Fibroblast of skin of right quadriceps (primary cell): ENCODE measurements at regions not wholly inside any gene's neighbourhood (a gene's known extent, or its start where the extent isn't known, plus 50 kb on each side); places are given as distances from the start of the nearest gene placed in this dataset.

Experiments
- DNase-seq: peaks from one replicate; pipeline ENCODE4 v3.0.0-alpha.2; 2013

DNA sequence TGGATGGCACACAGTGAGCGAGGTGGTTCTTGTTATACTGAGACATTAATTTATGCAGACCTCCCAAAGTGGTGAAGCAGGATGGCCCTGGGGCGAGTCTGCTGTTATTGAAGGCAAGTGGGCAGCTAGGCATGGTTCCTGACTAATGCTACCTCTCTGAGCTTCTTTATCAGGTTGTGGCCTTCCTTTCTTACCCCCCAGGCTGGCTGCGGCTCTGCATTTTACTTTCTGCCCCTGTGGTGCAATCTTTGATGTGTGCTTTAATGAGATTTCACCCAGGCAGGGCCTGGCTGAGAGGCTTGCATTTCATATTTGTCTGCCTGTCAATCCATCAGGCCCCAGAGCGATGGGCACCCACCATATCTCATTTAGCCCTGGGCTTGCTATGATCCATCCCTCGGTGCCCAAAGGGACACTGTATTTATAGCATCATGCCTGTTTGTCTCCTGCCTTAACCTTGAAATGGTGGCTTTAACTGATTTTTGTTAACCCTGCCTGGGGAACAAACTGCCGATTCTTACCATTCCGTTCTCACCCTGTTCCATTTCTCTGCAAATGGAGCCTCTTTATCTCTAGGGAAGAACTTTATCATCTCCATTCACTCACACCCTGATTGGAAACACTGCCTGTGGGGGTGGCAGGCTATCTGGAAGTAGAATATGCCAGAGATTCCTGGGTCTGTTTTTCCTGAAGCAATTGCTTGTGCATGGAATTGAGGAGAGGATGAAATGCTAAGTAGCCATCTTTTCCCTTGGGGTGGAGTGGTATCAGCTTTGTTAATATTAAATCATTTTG lies 316.2 kb upstream of the THSD7B start:
- DNase-seq, result no peak

DNA sequence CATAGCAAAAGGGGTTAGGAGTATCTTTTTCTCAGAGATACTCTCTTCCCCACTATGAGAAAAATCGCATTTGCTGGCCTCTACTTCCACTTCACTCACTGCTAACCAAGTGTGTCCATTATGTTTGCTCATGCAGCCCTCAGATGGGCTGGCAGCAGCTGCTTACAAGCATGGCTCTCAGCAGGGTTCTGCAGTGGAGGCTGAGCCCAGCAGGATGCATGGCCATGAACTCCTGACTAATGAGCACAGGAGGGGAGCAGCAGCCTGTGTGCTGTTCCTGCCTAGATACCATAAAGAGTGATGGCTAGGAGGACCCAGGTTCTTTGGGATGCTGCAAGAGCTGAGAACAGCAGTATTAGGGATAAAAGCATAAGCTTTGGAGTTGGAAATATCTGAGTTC lies 316.9 kb upstream of the THSD7B start:
- DNase-seq, result no peak

DNA sequence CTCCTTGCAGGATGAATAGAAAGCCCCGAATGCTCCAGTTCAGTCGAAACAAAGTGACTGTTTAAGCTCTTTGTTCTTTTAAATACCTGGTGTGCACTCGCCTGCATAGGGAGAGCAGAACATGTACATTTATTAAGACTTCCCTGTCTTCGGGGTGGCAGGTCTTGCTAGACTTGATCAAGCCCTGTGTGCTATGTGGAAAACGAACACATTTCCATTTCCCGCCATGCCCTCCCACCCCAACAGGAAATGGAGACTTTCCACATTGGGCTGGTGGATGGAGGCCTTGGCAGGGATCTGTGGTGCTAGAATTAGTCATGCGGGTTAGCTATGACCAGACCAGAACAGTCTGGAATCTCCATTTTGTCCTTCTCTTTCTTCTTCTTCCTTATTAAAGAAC lies 321.0 kb upstream of the THSD7B start:
- DNase-seq, result no peak

DNA sequence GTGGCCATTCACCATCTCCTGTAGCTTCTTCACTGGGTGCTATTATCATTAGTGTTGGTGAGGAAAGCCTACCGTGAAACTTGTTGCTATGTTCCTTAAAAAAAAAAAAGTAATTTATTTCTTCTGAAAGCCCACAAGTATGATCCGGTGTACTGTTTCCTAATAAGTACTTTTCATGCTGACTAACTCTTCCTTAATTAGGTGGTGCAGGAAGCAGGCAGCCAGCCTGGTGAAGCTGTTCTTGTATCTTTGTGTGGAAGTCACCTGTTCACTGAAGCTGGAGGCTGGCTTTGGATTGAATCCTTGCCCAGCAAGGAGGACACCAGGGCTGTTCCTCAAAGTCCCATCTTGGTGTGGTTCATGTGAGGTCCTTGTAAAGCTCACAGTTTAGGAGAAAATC lies 321.7 kb upstream of the THSD7B start:
- no peak for DNase-seq

DNA sequence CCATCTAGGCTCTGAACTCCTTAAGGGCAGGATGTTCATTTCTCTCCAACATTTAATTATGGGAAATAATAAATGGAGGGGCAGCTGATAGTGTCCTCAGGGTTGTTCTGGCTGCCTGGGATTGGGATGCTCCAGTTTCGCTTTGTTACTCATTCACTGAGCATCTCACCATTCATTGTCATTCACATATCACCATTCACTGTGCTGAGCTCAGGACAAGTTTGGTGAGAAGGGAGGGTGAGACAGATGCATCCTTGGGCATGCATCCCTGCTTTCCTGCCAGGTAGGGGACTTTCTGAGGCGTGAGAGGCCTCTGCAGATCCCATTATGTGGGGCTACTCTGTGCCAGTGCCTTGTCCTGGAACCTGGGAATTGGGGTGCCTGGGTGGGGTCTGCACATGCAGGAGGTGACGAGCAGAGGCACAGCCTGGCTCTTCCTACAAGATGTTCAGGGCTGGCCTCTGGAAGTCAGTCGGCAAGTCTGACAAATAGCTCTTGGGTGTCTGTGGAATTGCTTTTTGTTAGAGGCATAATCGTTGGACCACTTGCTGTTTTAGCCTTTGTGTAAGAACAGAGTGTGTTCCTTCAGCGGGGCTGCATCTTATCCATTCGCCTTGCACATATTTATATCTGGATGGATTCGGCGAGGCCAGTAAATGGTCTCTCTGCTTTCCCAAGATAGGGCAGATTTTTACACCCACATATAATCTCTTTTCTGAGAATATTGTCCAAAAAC lies 323.2 kb upstream of the THSD7B start:
- no peak for DNase-seq

DNA sequence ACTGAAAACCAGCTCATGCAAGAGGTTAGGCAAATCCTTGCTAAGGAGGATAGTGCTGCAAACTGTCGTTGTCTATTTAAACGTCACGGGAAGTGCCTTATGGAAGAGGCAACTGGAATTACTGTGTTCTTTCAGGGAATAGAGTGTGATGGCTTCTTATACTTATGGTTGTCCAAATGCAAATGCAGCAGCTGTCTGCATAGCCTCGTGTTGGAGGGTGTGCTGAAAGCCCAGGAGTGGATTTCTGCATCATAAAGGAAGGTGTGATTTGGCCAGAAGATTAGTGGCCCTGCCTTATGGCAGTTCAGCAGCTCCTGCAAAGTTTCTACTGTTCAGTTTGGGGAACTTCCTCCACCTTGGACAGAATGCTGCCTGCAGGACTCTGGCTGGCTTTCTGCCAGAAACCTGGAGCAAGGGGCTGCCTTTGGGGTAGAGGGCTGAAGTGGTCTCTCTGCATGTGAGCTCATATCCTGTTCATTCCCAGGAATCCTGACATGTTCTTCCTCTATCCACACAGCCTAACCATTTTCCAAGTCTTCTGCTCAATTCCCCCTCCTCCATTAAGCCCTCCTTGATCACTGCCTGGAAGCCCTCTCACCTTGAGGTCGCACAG lies 321.2 kb upstream of the CXCR4 start:
- no peak for DNase-seq

DNA sequence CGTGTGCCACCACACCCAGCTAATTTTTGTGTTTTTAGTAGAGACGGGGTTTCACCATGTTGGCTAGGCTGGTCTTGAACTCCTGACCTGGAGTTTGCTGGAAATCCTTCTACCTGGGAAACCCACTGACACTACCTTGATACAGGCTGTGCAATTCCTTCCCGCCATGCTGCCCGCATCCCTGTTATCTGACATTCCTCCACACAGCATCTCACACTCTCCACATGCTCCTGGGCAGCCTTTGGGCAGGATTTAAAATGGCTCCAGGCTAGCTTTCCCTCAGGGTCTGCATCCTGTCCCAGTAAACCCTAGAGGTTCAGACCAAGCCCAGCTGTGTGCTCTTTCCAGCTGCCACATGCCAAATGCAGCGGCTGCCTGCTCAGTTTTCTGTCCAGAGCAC lies 319.5 kb upstream of the CXCR4 start:
- no peak for DNase-seq

DNA sequence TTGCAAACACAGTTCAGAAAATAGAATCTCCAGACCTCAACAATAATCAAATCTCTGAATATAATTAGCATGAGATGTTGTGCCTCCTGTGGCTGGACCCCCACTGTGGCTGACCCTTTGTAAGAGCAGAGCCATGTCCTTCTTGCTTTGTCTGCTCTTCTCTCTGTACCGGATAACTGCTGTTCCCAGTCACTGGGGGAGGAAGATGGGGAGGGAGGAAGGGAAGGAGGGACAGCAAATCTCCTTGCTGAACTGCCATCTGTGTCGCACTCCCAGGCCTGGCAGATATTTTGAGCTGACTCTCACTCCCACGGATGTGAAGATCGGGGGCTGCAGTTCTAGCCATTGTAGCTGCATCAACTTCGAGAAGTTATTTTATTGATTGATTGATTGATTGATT lies 319.0 kb upstream of the CXCR4 start:
- no peak for DNase-seq

DNA sequence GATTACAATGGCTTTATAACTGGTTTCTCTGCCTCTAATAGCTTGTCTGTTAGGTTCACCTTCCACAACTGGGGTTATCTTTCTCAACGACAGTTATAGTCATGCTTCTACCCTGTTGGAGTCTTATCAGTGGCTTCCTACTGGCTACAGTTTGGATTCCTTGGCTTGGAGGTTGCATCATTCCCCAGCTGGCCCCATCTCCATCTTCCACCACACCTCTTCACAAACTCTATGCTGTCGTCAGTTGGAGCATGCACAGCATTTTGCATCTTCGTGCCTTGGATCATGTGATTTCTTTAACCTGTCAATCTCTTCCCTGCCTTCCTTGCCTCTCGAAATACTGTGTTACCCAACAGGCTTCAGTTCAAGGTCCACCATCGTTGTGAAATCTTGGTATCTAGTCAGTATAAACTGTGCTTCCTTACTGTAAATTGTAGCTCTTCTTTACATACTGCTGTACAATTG lies 316.3 kb upstream of the CXCR4 start:
- DNase-seq, result no peak

DNA sequence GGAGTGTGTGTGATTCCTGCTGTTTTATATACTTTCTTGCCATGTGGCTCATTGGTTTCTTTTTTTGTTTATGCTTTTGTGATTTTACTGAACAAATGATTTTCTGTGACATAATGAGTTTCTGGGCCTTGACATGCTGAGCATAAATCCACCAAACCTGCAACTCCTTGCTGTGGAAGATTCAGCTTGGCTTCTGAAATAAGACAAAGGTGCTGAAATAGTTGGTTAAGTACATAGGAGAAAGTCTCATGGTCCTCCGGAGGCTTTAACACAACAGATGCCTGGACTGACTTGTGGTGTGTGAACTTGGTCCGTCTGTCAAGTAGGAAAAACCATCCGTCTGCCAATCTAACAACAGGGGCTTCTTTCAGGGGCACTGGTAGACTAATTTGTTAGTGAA lies 315.3 kb upstream of the CXCR4 start:
- DNase-seq, result no peak

DNA sequence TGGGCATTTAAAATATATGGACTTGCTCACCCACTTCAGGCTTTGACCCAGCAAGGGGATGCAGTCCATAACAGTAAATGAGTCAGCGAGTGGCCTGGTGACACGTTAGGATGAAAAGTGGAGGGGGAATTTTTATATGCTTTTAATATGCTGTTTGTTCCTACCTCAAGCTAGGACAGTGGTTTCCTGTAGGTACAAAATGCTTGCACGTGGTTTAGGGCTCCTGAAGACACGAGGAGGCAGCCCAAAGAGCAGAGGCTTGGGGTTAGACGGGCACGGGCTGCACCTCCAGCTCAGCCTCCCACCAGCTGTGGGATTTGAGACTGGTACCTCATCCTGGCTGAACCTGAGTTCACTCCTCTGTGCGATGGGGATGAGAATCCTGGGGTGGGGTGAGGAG lies 306.2 kb upstream of the CXCR4 start:
- DNase-seq, result no peak

DNA sequence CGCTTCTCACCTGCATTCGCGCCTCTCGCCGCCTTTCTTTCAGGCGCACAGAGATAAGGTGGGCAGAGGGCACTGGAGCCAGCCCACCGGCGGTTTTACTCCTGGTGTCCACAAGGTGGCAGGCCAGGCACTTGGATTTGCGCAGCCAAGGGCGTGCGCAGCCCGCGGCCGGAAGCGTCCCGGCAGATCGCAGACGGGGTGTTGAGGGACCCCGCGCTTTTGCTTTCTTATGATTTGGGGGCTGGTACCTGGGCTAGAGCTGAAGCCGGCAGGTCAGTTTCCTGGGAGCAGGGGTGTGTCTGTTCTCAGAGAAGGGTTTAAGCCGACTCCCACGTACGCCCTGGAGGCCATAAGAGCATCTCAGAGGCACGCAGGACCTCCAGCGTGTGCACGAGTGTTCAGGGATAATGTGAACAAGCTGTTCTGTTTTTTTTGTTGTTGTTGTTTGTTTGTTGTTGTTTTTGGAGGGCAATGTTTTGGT lies 305.6 kb upstream of the CXCR4 start:
- peak; percentile 47 for DNase-seq

DNA sequence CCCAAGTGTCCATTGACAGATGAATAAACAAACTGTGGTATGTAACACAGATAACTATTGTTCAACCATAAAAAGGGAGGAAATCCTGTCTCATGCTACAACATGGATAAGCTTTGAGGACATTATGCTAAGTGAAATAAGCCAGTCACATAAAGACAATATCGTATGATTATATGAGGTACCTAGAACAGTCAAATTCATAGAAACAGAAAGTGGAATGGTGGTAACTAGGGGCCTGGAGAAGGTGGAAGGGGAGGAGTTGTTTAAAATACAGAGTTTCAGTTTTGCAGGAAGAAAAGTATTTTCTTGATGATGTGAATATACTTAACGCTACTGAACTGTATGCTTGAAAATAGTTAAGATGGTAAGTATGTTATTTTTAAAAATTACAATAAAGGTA lies 304.6 kb upstream of the CXCR4 start:
- no peak for DNase-seq

DNA sequence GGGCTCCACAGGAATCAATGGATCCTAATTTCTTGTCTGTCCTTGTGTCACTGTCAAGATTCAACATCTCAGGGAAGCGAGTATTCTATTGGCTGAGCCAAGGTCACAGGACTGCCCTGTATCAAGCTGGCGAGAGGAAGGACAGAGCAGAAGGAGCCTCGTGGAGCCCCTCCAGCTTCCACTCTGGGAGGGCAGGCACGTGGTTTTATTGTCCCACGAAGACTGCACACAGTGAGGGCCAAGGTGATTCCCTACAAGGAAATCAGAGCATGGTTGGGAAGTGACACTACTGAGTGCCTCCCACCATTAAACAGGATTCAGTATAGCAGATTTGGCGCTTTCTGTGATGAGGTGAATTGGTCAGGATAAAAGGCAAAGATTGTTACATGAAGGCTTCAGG lies 302.4 kb upstream of the CXCR4 start:
- no peak for DNase-seq

DNA sequence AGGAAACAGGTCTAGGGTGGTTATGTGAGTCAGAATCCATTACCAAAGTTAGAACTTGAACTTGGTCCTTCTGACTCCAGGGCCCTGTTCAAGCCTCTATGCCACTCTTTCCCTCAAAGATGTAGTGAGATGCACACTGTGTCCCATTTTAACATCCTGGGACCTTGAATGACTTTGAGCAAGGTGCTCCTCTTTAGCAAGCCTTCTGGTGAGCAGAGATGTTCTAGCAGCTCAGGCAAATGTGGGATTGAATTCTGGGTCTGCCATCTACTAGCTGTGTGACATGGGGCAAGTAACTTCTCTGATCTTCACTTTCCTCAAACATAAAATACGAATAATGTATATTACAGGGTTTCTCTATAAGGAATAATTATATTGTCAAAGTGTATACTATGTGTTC lies 294.0 kb upstream of the CXCR4 start:
- no peak for DNase-seq

DNA sequence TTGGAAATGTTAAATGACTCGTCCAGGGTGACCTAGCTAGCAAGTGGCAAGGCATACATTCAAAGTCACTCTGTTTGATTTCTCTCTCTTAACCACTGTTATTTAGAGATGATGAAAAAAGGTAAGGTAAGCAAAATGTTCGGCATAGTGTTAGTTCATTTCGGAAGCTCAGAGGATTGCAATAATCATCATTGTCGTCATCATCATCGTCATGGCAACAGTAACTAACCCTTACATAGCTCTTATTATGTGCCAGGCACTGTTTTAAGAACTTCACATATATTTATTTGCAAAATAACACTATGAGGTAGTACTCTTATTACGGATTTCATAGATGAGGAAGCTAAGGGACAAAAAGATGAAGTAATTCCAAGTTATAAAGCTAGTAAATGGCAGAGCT lies 292.7 kb upstream of the CXCR4 start:
- DNase-seq, result no peak

DNA sequence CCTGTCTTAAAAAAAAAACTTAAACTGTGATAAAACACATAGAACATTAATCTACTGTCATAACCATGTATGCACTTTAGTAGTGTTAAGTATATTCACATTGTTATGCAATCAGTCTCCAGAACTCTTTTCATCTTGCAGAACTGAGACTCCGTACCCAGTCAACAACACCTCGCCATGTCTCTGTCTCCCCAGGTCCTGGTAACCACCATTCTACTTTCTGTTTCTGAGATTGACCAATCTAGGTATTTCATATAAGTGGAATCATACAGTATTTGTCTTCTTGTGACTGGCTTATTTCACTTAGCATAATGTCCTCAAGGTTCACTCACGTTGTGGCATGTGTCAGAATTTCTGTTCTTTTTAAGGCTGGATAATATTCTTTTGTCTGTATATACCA lies 290.8 kb upstream of the CXCR4 start:
- no peak for DNase-seq

DNA sequence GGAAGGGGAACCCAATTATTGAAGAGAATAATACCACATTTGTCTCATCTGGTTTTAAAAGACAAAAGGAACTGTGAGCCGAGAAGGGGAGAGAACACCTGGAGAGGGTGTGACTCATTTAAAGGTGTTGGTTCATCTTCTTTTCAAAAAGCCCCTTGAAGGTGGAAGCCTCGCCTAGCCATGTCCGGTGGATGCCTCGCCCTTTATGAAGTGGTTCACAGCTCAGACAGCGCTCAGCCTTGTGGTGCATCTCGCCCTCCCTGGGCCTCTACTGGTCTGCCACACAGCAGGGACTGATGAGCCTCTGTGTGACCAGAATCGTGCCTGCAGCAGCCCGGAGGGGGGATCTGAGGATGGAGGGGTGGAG lies 290.0 kb upstream of the CXCR4 start:
- DNase-seq, result no peak

DNA sequence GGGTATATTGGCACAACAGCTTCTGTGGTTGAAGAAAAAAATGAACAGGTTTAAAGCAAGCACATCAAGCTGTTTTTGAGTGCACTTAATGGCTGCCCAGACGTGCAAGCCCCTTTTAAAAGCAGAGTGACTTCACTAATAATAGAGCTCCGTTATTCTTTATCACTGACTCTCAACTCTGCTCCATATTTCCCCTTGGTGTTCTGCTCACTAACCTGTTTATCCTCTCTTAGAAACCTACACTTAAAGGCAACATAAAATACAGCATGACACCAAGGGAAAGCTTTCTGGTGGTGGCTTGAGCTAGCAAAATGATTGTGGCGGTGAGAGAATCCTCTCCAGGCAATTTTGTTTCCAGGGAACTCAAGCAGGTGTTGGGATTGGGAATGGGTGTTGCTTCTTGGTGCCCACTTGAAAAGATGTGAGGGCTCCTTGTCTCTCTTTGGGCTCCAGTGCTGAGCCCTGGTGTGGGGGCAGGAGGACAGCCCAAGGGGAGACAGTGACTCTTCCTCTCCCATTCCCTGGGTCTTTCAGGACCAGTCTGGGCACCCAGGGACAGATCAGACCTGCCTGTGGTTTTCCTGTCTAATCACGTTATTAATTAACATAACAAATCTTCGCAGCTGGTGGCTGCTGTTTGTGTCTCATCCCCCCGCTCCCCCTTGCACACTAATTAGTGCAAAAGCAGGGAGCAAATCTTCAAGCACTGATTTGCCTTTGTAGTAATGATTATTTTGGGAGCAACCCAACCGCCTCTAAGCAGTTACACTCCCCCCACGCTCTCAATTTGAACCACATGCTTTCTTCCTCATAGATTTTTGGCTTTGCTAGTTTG lies 289.4 kb upstream of the CXCR4 start:
- DNase-seq, result no peak

DNA sequence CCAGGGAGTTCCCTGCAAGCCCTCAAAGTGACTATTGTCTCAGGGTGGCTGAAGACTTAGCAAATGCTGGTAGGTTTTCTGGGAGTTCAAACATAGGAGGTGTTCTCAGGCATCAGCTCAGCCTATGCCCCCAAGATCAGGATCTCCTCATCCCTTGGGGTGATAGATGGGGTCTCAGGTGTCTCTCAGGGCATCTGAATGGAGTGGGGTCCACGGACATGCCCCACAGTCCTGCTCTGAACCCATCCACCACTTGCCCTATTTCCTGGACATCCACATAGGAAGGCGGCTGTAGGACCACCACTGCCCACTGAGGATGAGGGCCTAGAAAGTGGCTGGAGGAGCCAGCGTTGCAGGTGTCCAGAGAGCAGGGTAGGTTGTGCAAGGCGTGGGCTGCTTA lies 287.0 kb upstream of the CXCR4 start:
- DNase-seq, result no peak

DNA sequence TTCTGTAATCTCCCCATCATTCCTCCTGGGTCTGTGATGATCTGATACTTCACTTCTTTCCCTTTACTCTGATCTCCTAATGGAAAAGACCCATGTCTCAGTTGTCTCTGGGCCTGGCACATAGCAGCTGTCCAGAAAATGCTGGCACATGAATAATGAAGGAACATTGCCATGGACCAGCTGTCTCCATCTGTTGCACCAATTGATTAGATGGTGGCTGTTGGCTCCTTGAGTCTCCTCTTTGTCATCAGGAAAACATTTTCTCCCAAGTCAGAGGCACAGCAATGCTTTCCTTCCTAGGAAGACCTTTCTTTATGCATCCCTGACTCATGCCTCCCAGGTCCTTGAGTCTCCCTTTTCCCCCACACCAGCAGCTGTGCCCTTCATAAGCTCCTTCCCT lies 286.2 kb upstream of the CXCR4 start:
- DNase-seq, result no peak

DNA sequence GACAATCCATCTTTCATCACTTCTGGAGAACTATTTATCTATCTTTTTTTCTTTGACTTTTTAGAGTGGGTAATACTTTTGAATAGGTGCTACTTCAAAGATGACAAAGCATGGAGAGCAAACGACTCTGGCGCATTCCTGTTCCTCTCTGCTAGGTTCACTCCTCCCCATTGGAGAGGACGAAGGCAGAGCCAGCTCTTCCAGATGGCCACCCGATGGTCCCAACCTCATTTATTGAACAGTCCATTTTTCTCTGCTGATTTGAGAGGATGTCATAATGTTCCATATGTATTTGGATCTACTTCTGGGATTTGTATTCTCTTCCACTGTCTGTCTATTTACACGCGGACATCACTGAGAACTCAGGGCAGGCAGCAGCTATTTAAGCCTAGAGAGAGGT lies 284.3 kb upstream of the CXCR4 start:
- DNase-seq, result no peak

DNA sequence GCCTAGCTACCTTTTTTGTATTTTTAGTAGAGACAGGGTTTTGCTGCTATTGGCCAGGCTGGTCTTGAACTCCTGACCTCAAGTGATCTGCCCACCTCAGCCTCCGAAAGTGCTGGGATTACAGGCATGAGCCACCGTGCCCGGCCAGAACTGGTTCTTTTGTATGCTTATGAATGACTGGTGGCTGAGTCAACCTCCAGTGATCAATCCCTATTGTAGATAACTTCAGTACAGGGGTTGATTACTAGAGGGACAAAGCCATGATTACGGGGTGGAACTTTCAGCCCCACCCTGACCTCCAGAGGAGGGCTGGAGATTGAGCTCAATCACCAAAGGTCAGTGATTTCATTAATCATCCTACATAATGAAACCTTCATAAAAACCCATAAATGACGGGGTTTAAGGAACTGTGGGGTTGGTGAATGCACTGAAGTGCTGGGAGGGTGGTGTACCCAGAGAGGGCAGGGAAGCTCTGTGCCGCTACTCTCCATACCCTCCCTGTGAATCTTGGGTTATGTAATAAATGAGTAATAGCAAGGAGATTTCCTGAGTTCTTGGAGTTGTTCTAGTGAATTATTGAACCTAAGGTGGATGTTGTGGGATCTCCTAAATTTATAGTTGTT lies 281.8 kb upstream of the CXCR4 start:
- no peak for DNase-seq
